Neural progenitor cell (in vitro differentiated cells): ENCODE measurements at regions not wholly inside any gene's neighbourhood (a gene's known extent, or its start where the extent isn't known, plus 50 kb on each side); places are given as distances from the start of the nearest gene placed in this dataset.
"Not testable (repeated sequence)": the region's sequence is repeated elsewhere in the genome, so short reads cannot be mapped to it uniquely, and the experiment has no call there.

Experiments
- DNase-seq: peaks from one replicate; pipeline ENCODE4 v3.0.0-alpha.2; 2016; ENCODE audit warnings: low spot score
- H2AFZ ChIP-seq: fragments of 200-600 bp; sonication (generic); replicated peaks from 2 replicates; pipeline ENCODE4 v1.6.1; 2016; ENCODE audit warnings: antibody characterized with exemption
- H3F3A ChIP-seq: fragments of 200-600 bp; sonication (generic); 2 replicates; pipeline ENCODE4 v1.6.1; 2016; ENCODE audit warnings: antibody characterized with exemption, low read depth
- H3K27ac ChIP-seq: fragments of 200-600 bp; sonication (generic); 2 replicates; pipeline ENCODE4 v1.5.1; 2016; ENCODE audit warnings: mild to moderate bottlenecking
- H3K27me3 ChIP-seq: fragments of 200-600 bp; sonication (generic); 2 replicates; pipeline ENCODE4 v1.6.1; 2016; ENCODE audit warnings: mild to moderate bottlenecking, moderate library complexity
- H3K36me3 ChIP-seq: fragments of 200-600 bp; sonication (generic); 2 replicates; pipeline ENCODE4 v1.5.1; 2016
- H3K4me1 ChIP-seq: fragments of 200-600 bp; sonication (generic); 2 replicates; pipeline ENCODE4 v1.6.1; 2016; ENCODE audit warnings: mixed run types
- H3K4me2 ChIP-seq: fragments of 200-600 bp; sonication (generic); 2 replicates; pipeline ENCODE4 v1.6.1; 2016
- H3K4me3 ChIP-seq: fragments of 200-600 bp; sonication (generic); 2 replicates; pipeline ENCODE4 v1.5.1; 2016
- H3K79me2 ChIP-seq: fragments of 200-600 bp; sonication (generic); 2 replicates; pipeline ENCODE4 v1.6.1; 2016; ENCODE audit warnings: low read depth
- H3K9ac ChIP-seq: fragments of 200-600 bp; sonication (generic); 2 replicates; pipeline ENCODE4 v1.6.1; 2016
- H3K9me3 ChIP-seq: fragments of 200-600 bp; sonication (generic); 2 replicates; pipeline ENCODE4 v1.5.1; 2016; ENCODE audit warnings: low read depth
- H4K20me1 ChIP-seq: fragments of 200-600 bp; sonication (generic); 2 replicates; pipeline ENCODE4 v1.6.1; 2016; ENCODE audit warnings: low read depth
- H3K27ac Mint-ChIP-seq: 3 replicates; pipeline ENCODE4 v1.8.0; 2021; ENCODE audit warnings: mixed read lengths
- H3K27me3 Mint-ChIP-seq: 2 replicates; pipeline ENCODE4 v1.8.0; 2022; ENCODE audit warnings: low read depth, mild to moderate bottlenecking, inconsistent platforms, moderate library complexity, mixed read lengths; ENCODE audit not compliant: insufficient read depth
- H3K36me3 Mint-ChIP-seq: 3 replicates; pipeline ENCODE4 v1.8.0; 2021; ENCODE audit warnings: mixed read lengths
- H3K4me1 Mint-ChIP-seq: 3 replicates; pipeline ENCODE4 v1.8.0; 2021; ENCODE audit warnings: mixed read lengths
- H3K4me3 Mint-ChIP-seq: 3 replicates; pipeline ENCODE4 v1.8.0; 2021; ENCODE audit warnings: mild to moderate bottlenecking, moderate library complexity, mixed read lengths
- H3K9me3 Mint-ChIP-seq: 3 replicates; pipeline ENCODE4 v1.8.0; 2020; ENCODE audit warnings: mixed read lengths
- CTCF ChIP-seq: fragments of 200-600 bp; sonication (generic); IDR thresholded peaks from 2 replicates; pipeline ENCODE4 v1.5.1; 2017; ENCODE audit warnings: antibody characterized with exemption, mild to moderate bottlenecking
- EZH2 ChIP-seq: fragments of 200-600 bp; sonication (generic); IDR thresholded peaks from 2 replicates; pipeline ENCODE4 v1.6.1; 2017; ENCODE audit warnings: antibody characterized with exemption, mild to moderate bottlenecking, moderate library complexity
- EZH2phosphoT487 ChIP-seq: fragments of 200-600 bp; sonication (generic); IDR thresholded peaks from 2 replicates; pipeline ENCODE4 v1.6.1; 2017; ENCODE audit warnings: antibody characterized with exemption

- no peak overlapping the region for H3K4me3 ChIP-seq
- H3K36me3 ChIP-seq = no peaks in the 10 kb centered on the region
- no peak for DNase-seq
- H3K27ac ChIP-seq = no peak overlapping the region
- H3K4me1 ChIP-seq = no peaks in the 10 kb centered on the region
- Mint-ChIP-seq H3K27ac (no peak overlapping the region), H3K9me3 (no peaks in the 10 kb centered on the region), H3K27me3 (no peaks in the 10 kb centered on the region), H3K4me3 (no peak overlapping the region), H3K4me1 (no peaks in the 10 kb centered on the region), H3K36me3 (no peaks in the 10 kb centered on the region)
- H3F3A ChIP-seq = no peaks in the 10 kb centered on the region
- H3K27me3 ChIP-seq = no peaks in the 10 kb centered on the region
- H4K20me1 ChIP-seq = no peaks in the 10 kb centered on the region
- no peak for TF ChIP-seq CTCF
- TF ChIP-seq EZH2phosphoT487 = no peak
- no peak for TF ChIP-seq EZH2
- no peaks in the 10 kb centered on the region for H3K9me3 ChIP-seq
- H3K9ac ChIP-seq = no peak overlapping the region
- no peak overlapping the region for H3K4me2 ChIP-seq
- no peaks in the 10 kb centered on the region for H3K79me2 ChIP-seq
- H2AFZ ChIP-seq = no peak overlapping the region
Observed at GRCh38 chr10:31215052-31215451, 104.0 kb upstream of the ZEB1 start.

GRCh38 chr10:31219306-31219705 is 99.7 kb upstream of the ZEB1 start:
- H3K4me2 ChIP-seq = no peak overlapping the region
- no peak overlapping the region for H2AFZ ChIP-seq
- no peaks in the 10 kb centered on the region for H4K20me1 ChIP-seq
- Mint-ChIP-seq H3K4me1 (no peaks in the 10 kb centered on the region), H3K27ac (no peak overlapping the region), H3K9me3 (no peaks in the 10 kb centered on the region), H3K4me3 (no peak overlapping the region), H3K36me3 (no peaks in the 10 kb centered on the region), H3K27me3 (no peaks in the 10 kb centered on the region)
- H3K9me3 ChIP-seq = no peaks in the 10 kb centered on the region
- no peaks in the 10 kb centered on the region for H3K36me3 ChIP-seq
- H3K4me1 ChIP-seq = no peaks in the 10 kb centered on the region
- DNase-seq = no peak
- no peak for TF ChIP-seq CTCF
- no peak for TF ChIP-seq EZH2
- no peak for TF ChIP-seq EZH2phosphoT487
- no peak overlapping the region for H3K9ac ChIP-seq
- no peaks in the 10 kb centered on the region for H3K79me2 ChIP-seq
- no peak overlapping the region for H3K4me3 ChIP-seq
- H3K27ac ChIP-seq = no peak overlapping the region
- H3K27me3 ChIP-seq = no peaks in the 10 kb centered on the region
- no peaks in the 10 kb centered on the region for H3F3A ChIP-seq

- not testable (repeated sequence) for H3K4me1 ChIP-seq, H3K4me3 ChIP-seq, H3K27me3 ChIP-seq, H4K20me1 ChIP-seq, H3K9me3 ChIP-seq, H3F3A ChIP-seq, H3K36me3 ChIP-seq, H3K79me2 ChIP-seq, H3K27me3 Mint-ChIP-seq, H3K4me2 ChIP-seq, DNase-seq, H3K27ac Mint-ChIP-seq, H3K4me3 Mint-ChIP-seq, H3K4me1 Mint-ChIP-seq, H3K9ac ChIP-seq, H3K27ac ChIP-seq, H2AFZ ChIP-seq, H3K36me3 Mint-ChIP-seq
- H3K9me3 Mint-ChIP-seq = peaks cover 12% of the 10 kb centered on the region
Observed at GRCh38 chr10:31228780-31229179, 90.2 kb upstream of the ZEB1 start.

DNA sequence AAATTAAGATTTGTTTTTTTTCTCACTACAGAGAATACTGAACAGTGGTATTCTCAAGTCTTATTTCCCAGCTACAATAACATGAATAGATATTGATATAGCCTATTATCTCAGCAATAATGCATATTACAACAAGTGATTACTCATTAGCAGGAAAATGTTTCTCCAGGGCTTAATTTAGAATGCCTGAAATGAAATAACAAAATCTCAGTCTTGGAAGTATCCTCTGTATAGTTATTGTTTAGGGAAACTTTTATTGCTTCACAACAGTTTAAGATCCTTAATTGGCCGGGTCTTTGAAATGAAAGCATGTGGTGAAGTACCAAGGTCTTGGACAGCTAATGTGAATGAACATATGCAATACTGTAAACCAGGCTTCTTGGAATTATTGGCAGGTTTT is 79.1 kb upstream of the ZEB1 start:
- Mint-ChIP-seq H3K4me3 (no peak overlapping the region), H3K4me1 (no peaks in the 10 kb centered on the region), H3K36me3 (no peaks in the 10 kb centered on the region), H3K27me3 (no peaks in the 10 kb centered on the region), H3K9me3 (peaks cover 8% of the 10 kb centered on the region), H3K27ac (no peak overlapping the region)
- Histone ChIP-seq H3K9ac (no peak overlapping the region), H3F3A (no peaks in the 10 kb centered on the region), H4K20me1 (no peaks in the 10 kb centered on the region), H3K27me3 (no peaks in the 10 kb centered on the region), H3K9me3 (no peaks in the 10 kb centered on the region), H3K36me3 (no peaks in the 10 kb centered on the region), H3K4me2 (no peak overlapping the region), H3K79me2 (no peaks in the 10 kb centered on the region), H2AFZ (no peak overlapping the region), H3K4me1 (no peaks in the 10 kb centered on the region), H3K4me3 (no peak overlapping the region), H3K27ac (no peak overlapping the region)
- TF ChIP-seq EZH2 (no peak), EZH2phosphoT487 (no peak), CTCF (no peak)
- DNase-seq = no peak
